ENCODE measurements at regions not wholly inside any gene's neighbourhood (a gene's known extent, or its start where the extent isn't known, plus 50 kb on each side); places are given as distances from the start of the nearest gene placed in this dataset.
"Not testable (repeated sequence)": the region's sequence is repeated elsewhere in the genome, so short reads cannot be mapped to it uniquely, and the experiment has no call there.

DNA sequence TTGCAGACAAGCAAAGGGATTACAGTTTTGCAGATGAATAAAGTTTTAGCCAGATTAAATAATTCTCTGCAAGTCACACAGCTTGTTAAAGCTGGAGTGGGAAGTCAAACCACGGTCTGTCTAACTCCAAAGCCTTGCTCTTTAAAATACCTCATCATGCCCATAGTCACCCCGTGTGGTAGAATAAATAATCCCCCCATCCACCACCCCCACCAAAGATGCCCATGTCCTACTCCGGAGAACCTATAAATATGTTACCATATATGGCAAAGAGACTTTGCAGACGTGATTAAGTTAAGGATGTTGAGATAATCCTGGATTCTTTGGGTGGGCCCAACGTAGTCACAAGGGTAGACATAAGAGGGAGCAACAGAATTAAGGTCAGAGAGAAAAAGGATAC, 118.7 kb downstream of the BEND2 start:
- no peak for DNase-seq (ENCODE audit: low read depth)

DNA sequence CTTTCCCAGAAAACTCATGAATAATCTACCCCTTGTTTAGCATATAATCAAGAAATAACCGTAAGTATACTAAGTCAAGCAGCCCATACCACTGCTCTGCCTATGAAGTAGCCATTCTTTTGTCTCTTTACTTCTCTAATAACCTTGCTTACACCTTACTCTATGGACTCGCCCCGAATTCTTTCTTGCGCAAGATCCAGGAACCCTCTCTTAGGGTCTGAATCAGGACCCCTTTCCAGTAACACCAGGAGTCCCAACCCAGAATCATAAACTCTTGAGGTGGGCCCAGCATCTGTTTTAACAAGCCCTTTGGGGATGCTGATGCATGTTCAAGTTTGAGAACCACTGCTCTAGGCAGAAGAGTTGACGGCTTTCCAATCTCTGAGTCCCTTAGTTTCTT, 119.6 kb downstream of the BEND2 start:
- no peak for DNase-seq (ENCODE audit: low read depth)

DNA sequence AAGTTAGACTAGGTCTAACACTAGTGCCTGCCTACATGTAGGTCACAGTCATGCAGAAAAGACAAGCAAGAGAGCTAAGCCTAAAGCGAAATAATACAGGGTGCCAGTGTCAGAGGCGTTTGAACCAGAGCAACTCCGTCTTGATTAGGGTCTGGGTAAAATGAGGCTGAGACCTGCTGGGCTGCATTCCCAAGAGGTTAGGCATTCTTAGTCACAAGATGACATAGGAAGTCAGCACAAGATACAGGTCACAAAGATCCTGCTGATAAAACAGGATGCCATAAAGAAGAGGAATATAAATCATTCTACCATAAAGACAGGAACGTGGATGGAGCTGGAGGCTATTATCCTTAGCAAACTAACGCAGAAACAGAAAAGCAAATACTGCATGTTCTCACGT, 120.9 kb downstream of the BEND2 start:
- DNase-seq (ENCODE audit: low read depth) = no peak

GRCh38 chrX:18098763-18099162, 121.9 kb downstream of the BEND2 start:
- no peak for DNase-seq (ENCODE audit: low read depth)

GRCh38 chrX:18076434-18076833, 144.3 kb downstream of the BEND2 start:
- no peak for DNase-seq (ENCODE audit: low read depth)

- DNase-seq (ENCODE audit: low read depth) = no peak
Observed at GRCh38 chrX:18075603-18076002, 145.1 kb downstream of the BEND2 start.

GRCh38 chrX:18068045-18068444, 152.6 kb downstream of the BEND2 start:
- not testable (repeated sequence) for DNase-seq (ENCODE audit: low read depth)

DNA sequence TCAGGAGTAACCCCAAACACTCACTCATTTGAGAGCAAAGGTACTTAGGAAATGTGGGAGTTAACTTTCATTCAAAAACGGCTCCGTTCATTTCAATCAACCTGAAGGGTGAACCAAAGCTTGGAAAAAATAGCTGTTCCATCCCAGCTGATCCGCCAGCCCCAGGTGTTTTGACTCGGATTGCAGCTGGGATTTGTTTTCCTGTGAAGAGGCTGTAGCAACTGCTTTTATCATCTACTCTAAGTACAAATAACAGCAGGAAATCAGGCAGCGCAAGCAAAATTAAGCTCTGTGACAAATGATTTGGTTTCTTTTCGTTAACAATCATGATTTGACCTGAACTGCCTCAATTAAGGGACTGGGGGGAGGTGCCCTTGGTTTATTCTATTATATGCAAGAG, 154.7 kb downstream of the BEND2 start:
- no peak for DNase-seq (ENCODE audit: low read depth)

DNA sequence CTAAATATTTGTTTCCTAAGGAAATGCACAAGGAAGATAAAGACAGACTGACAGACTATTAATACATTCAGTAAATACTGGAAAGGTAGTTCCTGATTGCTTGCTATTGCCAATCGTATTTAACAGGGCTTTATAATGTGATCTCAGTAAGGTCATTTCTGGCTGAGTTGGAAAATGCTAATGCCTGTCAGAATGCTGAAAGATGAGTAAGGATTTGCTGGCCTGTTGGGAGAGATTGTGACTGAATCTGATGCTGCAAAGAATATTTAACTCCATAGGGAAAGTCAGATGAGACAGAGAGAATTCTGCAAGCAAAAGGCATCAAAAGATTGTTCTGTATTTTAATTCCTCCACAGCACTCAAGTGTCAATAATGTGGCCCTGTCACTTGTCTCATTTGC, 169.0 kb downstream of the BEND2 start:
- no peak for DNase-seq (ENCODE audit: low read depth)

- DNase-seq (ENCODE audit: low read depth) = no peak
Observed at GRCh38 chrX:18047491-18047890, 173.2 kb downstream of the BEND2 start.

DNA sequence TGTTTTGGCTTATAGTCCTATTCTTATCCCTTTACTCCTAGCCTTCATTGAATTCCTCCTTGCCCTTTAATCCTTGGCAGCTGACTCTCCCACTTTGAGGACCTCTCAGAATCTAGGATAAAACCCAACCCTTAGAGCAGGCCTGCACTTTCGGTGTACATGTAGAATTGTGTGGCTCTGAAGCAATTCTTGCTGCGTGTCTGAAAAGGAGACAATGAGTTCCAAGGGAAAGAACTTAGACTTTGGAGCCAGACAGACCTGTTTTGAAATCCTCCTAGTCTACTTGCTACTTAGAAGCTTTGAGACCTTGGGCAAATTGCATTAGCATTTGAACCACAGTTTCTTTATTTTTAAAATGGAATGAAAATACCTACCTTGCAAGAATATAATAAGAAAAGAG, 175.2 kb downstream of the BEND2 start:
- no peak for DNase-seq (ENCODE audit: low read depth)

DNA sequence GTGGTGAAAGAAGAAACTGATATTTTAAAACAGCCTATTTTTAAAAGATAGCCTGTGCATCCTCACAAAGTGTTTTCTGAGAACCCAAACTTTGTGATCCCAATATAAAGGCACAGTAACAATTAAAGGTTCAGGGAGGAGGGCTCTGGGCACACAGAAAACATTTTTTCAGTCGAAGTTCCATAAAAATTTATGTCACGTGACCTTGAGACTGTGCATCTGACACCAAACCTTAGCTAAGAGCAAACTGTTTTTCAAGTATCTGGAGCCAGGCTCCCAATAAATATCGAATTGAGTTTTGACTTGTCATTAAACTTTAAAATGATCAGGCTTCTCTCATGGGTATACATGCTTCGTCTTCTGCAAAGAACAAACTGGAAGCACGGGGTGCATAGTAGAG, 177.9 kb downstream of the BEND2 start:
- no peak for DNase-seq (ENCODE audit: low read depth)

GRCh38 chrX:18041656-18042055, 179.0 kb downstream of the BEND2 start:
- no peak for DNase-seq (ENCODE audit: low read depth)

GRCh38 chrX:18039023-18039422, 177.9 kb upstream of the RAI2 start:
- no peak for DNase-seq (ENCODE audit: low read depth)

DNA sequence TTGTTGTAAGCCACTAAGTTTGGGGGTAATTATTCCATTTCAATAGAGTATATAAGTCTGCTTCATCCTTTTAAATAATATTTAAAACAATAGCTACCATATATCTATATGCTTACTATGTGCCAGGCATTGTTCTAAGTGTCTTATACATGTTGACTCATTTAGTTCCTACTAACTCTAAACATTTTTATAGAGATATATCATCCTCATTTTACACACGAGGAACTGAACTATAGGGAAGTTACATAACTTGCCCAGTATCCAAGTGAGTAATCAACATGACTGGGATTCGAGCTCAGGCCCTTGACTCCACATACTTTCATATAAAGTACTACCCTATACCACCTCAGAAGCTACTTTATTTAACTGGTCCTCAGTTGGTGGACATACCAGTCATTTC, 175.3 kb upstream of the RAI2 start:
- DNase-seq (ENCODE audit: low read depth) = no peak

GRCh38 chrX:18034945-18035344, 173.8 kb upstream of the RAI2 start:
- DNase-seq (ENCODE audit: low read depth) = no peak

DNA sequence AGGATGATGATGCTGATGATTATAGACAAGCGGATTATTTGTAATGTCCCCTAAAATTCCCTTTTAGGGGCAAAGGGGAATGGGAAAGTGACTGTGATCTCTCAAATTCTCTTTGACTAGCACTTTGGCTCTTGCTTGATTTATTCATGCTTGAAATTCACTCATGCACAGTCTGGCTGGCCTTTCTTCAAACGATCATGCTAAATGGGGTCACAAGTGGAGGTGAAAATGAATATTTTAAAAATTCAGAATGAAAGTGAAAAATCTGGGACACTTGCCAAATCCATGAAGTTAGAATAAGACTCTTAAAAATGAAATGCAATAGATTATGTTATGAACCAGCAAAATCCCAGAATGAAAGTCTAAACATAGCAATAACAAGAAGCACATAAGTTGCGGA, 173.4 kb upstream of the RAI2 start:
- no peak for DNase-seq (ENCODE audit: low read depth)

- no peak for DNase-seq (ENCODE audit: low read depth)
Observed at GRCh38 chrX:18032486-18033221, 171.6 kb upstream of the RAI2 start.

GRCh38 chrX:18031726-18032375, 170.8 kb upstream of the RAI2 start:
- no peak for DNase-seq (ENCODE audit: low read depth)

- not testable (repeated sequence) for DNase-seq (ENCODE audit: low read depth)
Observed at GRCh38 chrX:18030656-18031055, 169.6 kb upstream of the RAI2 start.

GRCh38 chrX:18026166-18026565, 165.1 kb upstream of the RAI2 start:
- no peak for DNase-seq (ENCODE audit: low read depth)

GRCh38 chrX:18017411-18017810, 156.3 kb upstream of the RAI2 start:
- no peak for DNase-seq (ENCODE audit: low read depth)

GRCh38 chrX:18016941-18017340, 155.8 kb upstream of the RAI2 start:
- no peak for DNase-seq (ENCODE audit: low read depth)

All from myocyte (in vitro differentiated cells).